Liver (tissue), 8 donors: ENCODE measurements at regions not wholly inside any gene's neighbourhood (a gene's known extent, or its start where the extent isn't known, plus 50 kb on each side); places are given as distances from the start of the nearest gene placed in this dataset.

Experiments used
- DNase-seq: peaks from one replicate; pipeline ENCODE4 v3.0.0-alpha.2; 2017; ENCODE audit warnings: low spot score
- H3K27ac ChIP-seq, 2 donors: one replicate each; pipeline ENCODE4 v1.7.0; 2013; ENCODE audit warnings: inconsistent platforms in 2 of 2, low read length in 2 of 2, control low read depth in 1 of 2, low read depth in 1 of 2, mild to moderate bottlenecking in 1 of 2
- H3K27me3 ChIP-seq, 4 donors: one replicate each; pipeline versions ENCODE4 v1.6.1 to v1.7.0; 2013; ENCODE audit warnings: low read length in 3 of 4, inconsistent platforms in 1 of 4, mild to moderate bottlenecking in 1 of 4, moderate library complexity in 1 of 4; ENCODE audit not compliant: control insufficient read depth in 4 of 4, insufficient read depth in 4 of 4
- H3K36me3 ChIP-seq, 4 donors: one replicate each; pipeline versions ENCODE4 v1.6.1 to v1.7.0; 2013; ENCODE audit warnings: low read length in 3 of 4, mild to moderate bottlenecking in 3 of 4, low read depth in 1 of 4, moderate library complexity in 1 of 4; ENCODE audit not compliant: control insufficient read depth in 4 of 4, insufficient read depth in 3 of 4
- H3K4me1 ChIP-seq, 4 donors: one replicate each; pipeline versions ENCODE4 v1.6.1 to v1.7.0; 2013; ENCODE audit warnings: low read length in 3 of 4, mild to moderate bottlenecking in 3 of 4, moderate library complexity in 1 of 4; ENCODE audit not compliant: control insufficient read depth in 4 of 4, insufficient read depth in 4 of 4
- H3K4me3 ChIP-seq, 3 donors: one replicate each; pipeline versions ENCODE4 v1.6.1 to v1.7.0; 2013; ENCODE audit warnings: low read length in 3 of 3, control low read depth in 1 of 3, low read depth in 1 of 3, mild to moderate bottlenecking in 1 of 3
- H3K9ac ChIP-seq, 2 donors: one replicate each; pipeline ENCODE4 v1.7.0; 2013; ENCODE audit warnings: low read length in 2 of 2, mild to moderate bottlenecking in 2 of 2, moderate library complexity in 2 of 2, control low read depth in 1 of 2, low read depth in 1 of 2
- H3K9me3 ChIP-seq, 4 donors: one replicate each; pipeline versions ENCODE4 v1.6.1 to v1.7.0; 2013; ENCODE audit warnings: low read length in 3 of 4; ENCODE audit not compliant: control insufficient read depth in 4 of 4
- ATF3 ChIP-seq: IDR thresholded peaks from 2 replicates; pipeline ENCODE4 v1.6.1; 2016; ENCODE audit warnings: antibody characterized with exemption
- CTCF ChIP-seq: fragments of 150-350 bp; IDR thresholded peaks from 2 replicates; pipeline ENCODE4 v1.5.1; 2017; ENCODE audit warnings: improper control_type of control experiment, low read depth, low read length; ENCODE audit not compliant: missing input control
- FOXA1 ChIP-seq: IDR thresholded peaks from 2 replicates; pipeline ENCODE4 v1.6.1; 2016; ENCODE audit warnings: antibody characterized with exemption
- GABPA ChIP-seq, 2 donors: IDR thresholded peaks in 1 of 2; conservative IDR thresholded peaks in 1 of 2; 2 replicates each; pipeline ENCODE4 v1.6.1; 2016; ENCODE audit warnings: antibody characterized with exemption in 2 of 2, mild to moderate bottlenecking in 1 of 2, moderate library complexity in 1 of 2
- HNF4A ChIP-seq, 2 donors: conservative IDR thresholded peaks; 2 replicates each; pipeline ENCODE4 v1.6.1; 2016; ENCODE audit warnings: antibody characterized with exemption in 2 of 2, mild to moderate bottlenecking in 2 of 2
- HNF4G ChIP-seq: IDR thresholded peaks from 2 replicates; pipeline ENCODE4 v1.6.1; 2016; ENCODE audit warnings: antibody characterized with exemption
- JUND ChIP-seq, 2 donors: IDR thresholded peaks; 2 replicates each; pipeline ENCODE4 v1.6.1; 2016; ENCODE audit warnings: antibody characterized with exemption in 2 of 2
- NR2F2 ChIP-seq: IDR thresholded peaks from 2 replicates; pipeline ENCODE4 v1.6.1; 2016; ENCODE audit warnings: antibody characterized with exemption
- REST ChIP-seq: IDR thresholded peaks from 2 replicates; pipeline ENCODE4 v1.6.1; 2016; ENCODE audit warnings: antibody characterized with exemption, mild to moderate bottlenecking
- RXRA ChIP-seq, 2 donors: IDR thresholded peaks; 2 replicates each; pipeline ENCODE4 v1.6.1; 2017 to 2018; ENCODE audit warnings: antibody characterized with exemption in 2 of 2, mild to moderate bottlenecking in 1 of 2
- SP1 ChIP-seq: IDR thresholded peaks from 2 replicates; pipeline ENCODE4 v1.6.1; 2018; ENCODE audit warnings: antibody characterized with exemption, mild to moderate bottlenecking
- TAF1 ChIP-seq: conservative IDR thresholded peaks from 2 replicates; pipeline ENCODE4 v1.6.1; 2016; ENCODE audit warnings: antibody characterized with exemption, mild to moderate bottlenecking
- YY1 ChIP-seq: IDR thresholded peaks from 2 replicates; pipeline ENCODE4 v1.6.1; 2016; ENCODE audit warnings: antibody characterized with exemption, mild to moderate bottlenecking
- WGBS: extraction: QIAGEN DNeasy Blood & Tissue Kit; methylation state at CpG from one replicate; pipeline ENCODE4 v1.1.7; 2013; 5-methylcytosine and 5-hydroxymethylcytosine counted together
- donor health status: healthy.
- donor health status: healthy.
- donor health status: healthy.
- donor health status: healthy.
- donor health status: healthy.

GRCh38 chr16:35252356-35252936 is 1793.0 kb downstream of the TP53TG3F start:
- TF ChIP-seq GABPA (IDR thresholded peaks at IDR 0.05 in 1 of 2, conservative IDR thresholded peaks at IDR 0.05 in 1 of 2) (no peak), HNF4G (no peak), ATF3 (no peak), SP1 (no peak), CTCF (no peak), FOXA1 (no peak), NR2F2 (no peak), YY1 (no peak)
- Histone ChIP-seq H3K9ac (no peak overlapping the region), H3K4me3 (no peak overlapping the region), H3K36me3 (no peaks in the 10 kb centered on the region), H3K9me3 (peaks cover 0 to 2% (median 0%) of the 10 kb centered on the region in 4 donors), H3K27me3 (no peaks in the 10 kb centered on the region), H3K4me1 (no peaks in the 10 kb centered on the region), H3K27ac (no peak overlapping the region)
- WGBS = 79% methylated on average over 4 of the region's 4 CpGs
- no peak for DNase-seq

GRCh38 chr16:35255186-35255803 is 1795.9 kb downstream of the TP53TG3F start:
- peaks cover 0 to 3% (median 1%) of the 10 kb centered on the region in 4 donors for H3K9me3 ChIP-seq
- no peaks in the 10 kb centered on the region for H3K4me1 ChIP-seq
- TF ChIP-seq RXRA (IDR thresholded peaks at IDR 0.05) (no peak), NR2F2 (no peak), FOXA1 (no peak), TAF1 (no peak), REST (no peak), HNF4A (conservative IDR thresholded peaks at IDR 0.05) (no peak), JUND (IDR thresholded peaks at IDR 0.05) (no peak), SP1 (no peak), HNF4G (no peak)
- WGBS = 48% methylated on average over 33 of the region's 33 CpGs
- H3K9ac ChIP-seq = no peak overlapping the region
- no peak for DNase-seq
- no peaks in the 10 kb centered on the region for H3K36me3 ChIP-seq
- H3K4me3 ChIP-seq = no peak overlapping the region
- H3K27me3 ChIP-seq = no peaks in the 10 kb centered on the region
- no peak overlapping the region for H3K27ac ChIP-seq
